ENCODE measurements at regions not wholly inside any gene's neighbourhood (a gene's known extent, or its start where the extent isn't known, plus 50 kb on each side); places are given as distances from the start of the nearest gene placed in this dataset.

DNA sequence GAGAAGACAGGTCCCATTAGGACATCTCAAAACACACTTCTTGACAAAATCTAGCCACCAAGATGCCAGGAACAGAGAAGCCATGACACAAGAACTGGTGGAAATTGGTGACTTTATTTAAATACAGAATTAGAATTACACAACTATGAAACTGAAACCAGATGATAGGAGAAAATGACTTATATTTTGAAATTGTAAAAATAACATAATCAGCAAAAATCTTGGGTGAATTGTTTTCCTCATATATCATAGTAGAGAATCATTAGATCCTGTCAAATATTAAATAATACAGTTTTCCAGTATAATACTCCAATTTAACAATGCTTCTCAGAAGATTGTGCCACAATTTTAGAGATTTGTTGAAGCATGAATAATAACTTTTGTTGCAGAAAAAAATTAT is 81.5 kb upstream of the MROH9 start:
- TF ChIP-seq MAFK (IDR thresholded peaks at IDR 0.05; ENCODE audit: low read depth, low read length) (peak; percentile 71), POLR2A (IDR thresholded peaks at IDR 0.05; ENCODE audit: low read depth, low read length) (no peak), RAD21 (IDR thresholded peaks at IDR 0.05; ENCODE audit: low read length) (no peak), NFE2L2 (IDR thresholded peaks at IDR 0.05; ENCODE audit: low read depth, low read length) (no peak), MXI1 (IDR thresholded peaks at IDR 0.05; ENCODE audit: borderline replicate concordance, low read depth, low read length) (no peak), FOS (IDR thresholded peaks at IDR 0.05; ENCODE audit: low read depth, low read length) (no peak)
- TF ChIP-seq, protein P1, sequence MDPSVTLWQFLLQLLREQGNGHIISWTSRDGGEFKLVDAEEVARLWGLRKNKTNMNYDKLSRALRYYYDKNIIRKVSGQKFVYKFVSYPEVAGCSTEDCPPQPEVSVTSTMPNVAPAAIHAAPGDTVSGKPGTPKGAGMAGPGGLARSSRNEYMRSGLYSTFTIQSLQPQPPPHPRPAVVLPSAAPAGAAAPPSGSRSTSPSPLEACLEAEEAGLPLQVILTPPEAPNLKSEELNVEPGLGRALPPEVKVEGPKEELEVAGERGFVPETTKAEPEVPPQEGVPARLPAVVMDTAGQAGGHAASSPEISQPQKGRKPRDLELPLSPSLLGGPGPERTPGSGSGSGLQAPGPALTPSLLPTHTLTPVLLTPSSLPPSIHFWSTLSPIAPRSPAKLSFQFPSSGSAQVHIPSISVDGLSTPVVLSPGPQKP (IDR thresholded peaks at IDR 0.05; ENCODE audit: borderline replicate concordance, low read depth, low read length), result no peak
- H3K23ac ChIP-seq (ENCODE audit: low read depth, low read length), result no peak overlapping the region
- H3K9ac ChIP-seq (ENCODE audit: low read depth, low read length), result no peak overlapping the region
- no peaks in the 10 kb centered on the region for H3K4me1 ChIP-seq (ENCODE audit: control insufficient read depth, insufficient read depth, low read length)
- H3K9me3 ChIP-seq (ENCODE audit: control insufficient read depth, insufficient read depth, low read length), result no peaks in the 10 kb centered on the region
- H3K56ac ChIP-seq (ENCODE audit: extremely low read depth, insufficient read depth, low read length), result no peak overlapping the region
- no peak overlapping the region for H2BK15ac ChIP-seq (ENCODE audit: low read depth, low read length)
- H3K4me3 ChIP-seq (ENCODE audit: insufficient read depth, low read depth, low read length), result no peak overlapping the region
- H3K4ac ChIP-seq (ENCODE audit: low read depth, low read length), result no peak overlapping the region
- H3K4me2 ChIP-seq (ENCODE audit: low read depth, low read length), result no peak overlapping the region
- H2AK5ac ChIP-seq (ENCODE audit: low read depth, low read length), result no peak overlapping the region
- H3K18ac ChIP-seq (ENCODE audit: low read depth, low read length), result no peak overlapping the region
- intact Hi-C loops (cut with micrococcal nuclease), result no loop called here
- no TSS peak for BruUV-seq (replicated peaks)
- no peak overlapping the region for H4K5ac ChIP-seq (ENCODE audit: low read depth, low read length)
- H2BK120ac ChIP-seq (ENCODE audit: low read depth, low read length), result no peak overlapping the region
- no peak overlapping the region for H2BK20ac ChIP-seq (ENCODE audit: low read depth, low read length)
- no peak overlapping the region for H2AFZ ChIP-seq (replicated peaks; ENCODE audit: low read length, poor library complexity)
- H3K27ac ChIP-seq (ENCODE audit: insufficient read depth, low read length), result no peak overlapping the region
- H3K9me1 ChIP-seq (ENCODE audit: insufficient read depth, low read length), result no peaks in the 10 kb centered on the region
- no peak overlapping the region for H3K14ac ChIP-seq (replicated peaks; ENCODE audit: low read depth, low read length)
- no peak overlapping the region for H2AK9ac ChIP-seq (replicated peaks; ENCODE audit: low read depth, low read length, poor library complexity)
- dilution Hi-C loops (cut with HindIII; ENCODE audit: low sequenced_read_pairs, unreplicated experiment), result no loop called here
- ATAC-seq (ENCODE audit: low read depth) (no peak), DNase-seq (no peak)
- ChIA-PET POLR2A (ENCODE audit: unreplicated experiment) (no interaction called here), CTCF (no interaction called here)
- no peak overlapping the region for H4K8ac ChIP-seq (ENCODE audit: low read depth in 2 of 2, low read length in 2 of 2)
- H4K91ac ChIP-seq (ENCODE audit: insufficient read depth, low read depth, low read length), result no peak overlapping the region
- H3K36me3 ChIP-seq (ENCODE audit: control insufficient read depth, insufficient read depth, low read length), result no peaks in the 10 kb centered on the region
- H2BK5ac ChIP-seq (ENCODE audit: low read depth, low read length, poor library complexity, severe bottlenecking), result no peak overlapping the region
- no peaks in the 10 kb centered on the region for H3K27me3 ChIP-seq (ENCODE audit: control insufficient read depth, insufficient read depth, low read length)
- H3K79me1 ChIP-seq (ENCODE audit: low read depth in 1 of 2, low read length in 2 of 2), result no peaks in the 10 kb centered on the region
- H4K20me1 ChIP-seq (ENCODE audit: insufficient read depth, low read length), result no peaks in the 10 kb centered on the region
- in situ Hi-C loops (cut with MboI; ENCODE audit: low sequenced_read_pairs), result no loop called here
